Neuronal stem cell (in vitro differentiated cells): ENCODE measurements at regions not wholly inside any gene's neighbourhood (a gene's known extent, or its start where the extent isn't known, plus 50 kb on each side); places are given as distances from the start of the nearest gene placed in this dataset.

ENCODE experiments used
- DNase-seq: peaks from one replicate; pipeline ENCODE4 v3.0.0-alpha.2; 2013; ENCODE audit warnings: low spot score
- H2AFZ ChIP-seq: one replicate; pipeline ENCODE4 v1.6.1; 2013; ENCODE audit warnings: mild to moderate bottlenecking, low read length, inconsistent platforms
- H2AK5ac ChIP-seq: 2 replicates; pipeline ENCODE4 v1.6.1; 2013; ENCODE audit warnings: low read depth, mild to moderate bottlenecking, inconsistent platforms, low read length, moderate library complexity, mixed read lengths
- H2BK120ac ChIP-seq: 2 replicates; pipeline ENCODE4 v1.6.1; 2013; ENCODE audit warnings: low read depth, mild to moderate bottlenecking, inconsistent platforms, low read length, moderate library complexity, mixed read lengths
- H2BK12ac ChIP-seq: one replicate; pipeline ENCODE4 v1.6.1; 2013; ENCODE audit warnings: low read length, inconsistent platforms
- H2BK15ac ChIP-seq: 2 replicates; pipeline ENCODE4 v1.6.1; 2013; ENCODE audit warnings: mild to moderate bottlenecking, low read length, inconsistent platforms, mixed read lengths
- H2BK5ac ChIP-seq: one replicate; pipeline ENCODE4 v1.6.1; 2013; ENCODE audit warnings: inconsistent platforms, mild to moderate bottlenecking, low read length, moderate library complexity
- H3K14ac ChIP-seq: one replicate; pipeline ENCODE4 v1.6.1; 2013; ENCODE audit warnings: low read length, inconsistent platforms
- H3K18ac ChIP-seq: 2 replicates; pipeline ENCODE4 v1.6.1; 2013; ENCODE audit warnings: low read length, inconsistent platforms
- H3K23ac ChIP-seq: 2 replicates; pipeline ENCODE4 v1.6.1; 2013; ENCODE audit warnings: low read depth, mild to moderate bottlenecking, mixed read lengths, low read length, inconsistent platforms; ENCODE audit not compliant: poor library complexity
- H3K27ac ChIP-seq: replicated peaks from 3 replicates; pipeline ENCODE4 v1.5.1; 2013; ENCODE audit warnings: low read length, inconsistent platforms
- H3K27me3 ChIP-seq, 3 experiments: 2 replicates each; pipeline ENCODE4 v1.6.1; 2013; ENCODE audit warnings: low read length in 3 of 3, mild to moderate bottlenecking in 2 of 3, inconsistent platforms in 1 of 3, low read depth in 1 of 3, mixed read lengths in 1 of 3, moderate library complexity in 1 of 3; ENCODE audit not compliant: control insufficient read depth in 3 of 3, insufficient read depth in 3 of 3
- H3K36me3 ChIP-seq, 2 donors: replicated peaks in 1 of 2; 2 replicates each; pipeline ENCODE4 v1.6.1; 2013; ENCODE audit warnings: low read length in 2 of 2; ENCODE audit not compliant: control insufficient read depth in 2 of 2, insufficient read depth in 2 of 2
- H3K4ac ChIP-seq: 2 replicates; pipeline ENCODE4 v1.6.1; 2013; ENCODE audit warnings: inconsistent platforms, mild to moderate bottlenecking, low read length, moderate library complexity
- H3K4me1 ChIP-seq, 2 donors: 1 replicate in 1 of 2; 2 replicates in 1 of 2; pipeline ENCODE4 v1.6.1; 2013; ENCODE audit warnings: low read length in 2 of 2, low read depth in 1 of 2; ENCODE audit not compliant: control insufficient read depth in 2 of 2, insufficient read depth in 1 of 2
- H3K4me2 ChIP-seq: one replicate; pipeline ENCODE4 v1.6.1; 2013; ENCODE audit warnings: mild to moderate bottlenecking, low read length, inconsistent platforms; ENCODE audit not compliant: insufficient read depth, poor library complexity, severe bottlenecking
- H3K4me3 ChIP-seq, 2 donors: 2 replicates each; pipeline ENCODE4 v1.5.1; 2013; ENCODE audit warnings: low read length in 2 of 2, mild to moderate bottlenecking in 2 of 2, inconsistent platforms in 1 of 2, moderate library complexity in 1 of 2
- H3K79me1 ChIP-seq: one replicate; pipeline ENCODE4 v1.6.1; 2013; ENCODE audit warnings: low read depth, mild to moderate bottlenecking, inconsistent platforms, low read length, moderate library complexity
- H3K9ac ChIP-seq: one replicate; pipeline ENCODE4 v1.6.1; 2013; ENCODE audit warnings: mild to moderate bottlenecking, low read depth, low read length, inconsistent platforms; ENCODE audit not compliant: poor library complexity
- H3K9me3 ChIP-seq, 2 donors: replicated peaks in 1 of 2; 2 replicates each; pipeline versions ENCODE3 to v1.6.1; 2013; ENCODE audit warnings: low read length in 2 of 2, mild to moderate bottlenecking in 2 of 2, inconsistent platforms in 1 of 2, low read depth in 1 of 2, mixed read lengths in 1 of 2, moderate library complexity in 1 of 2; ENCODE audit not compliant: control insufficient read depth in 2 of 2, insufficient read depth in 1 of 2
- H4K8ac ChIP-seq: one replicate; pipeline ENCODE4 v1.6.1; 2013; ENCODE audit warnings: low read depth, mild to moderate bottlenecking, inconsistent platforms, low read length, moderate library complexity
- H4K91ac ChIP-seq: one replicate; pipeline ENCODE4 v1.6.1; 2013; ENCODE audit warnings: low read length, low read depth, mild to moderate bottlenecking, inconsistent platforms; ENCODE audit not compliant: poor library complexity
- WGBS, 2 donors: extraction: QIAGEN DNeasy Blood & Tissue Kit; methylation state at CpG; one replicate each; pipeline ENCODE4 v1.1.7; 2013; ENCODE audit warnings: missing lambda C conversion rate in 2 of 2, mixed read lengths in 1 of 2; ENCODE audit not compliant: insufficient read length in 2 of 2, insufficient replicate concordance in 1 of 2; ENCODE audit errors: extremely low coverage in 2 of 2; 5-methylcytosine and 5-hydroxymethylcytosine counted together

DNA sequence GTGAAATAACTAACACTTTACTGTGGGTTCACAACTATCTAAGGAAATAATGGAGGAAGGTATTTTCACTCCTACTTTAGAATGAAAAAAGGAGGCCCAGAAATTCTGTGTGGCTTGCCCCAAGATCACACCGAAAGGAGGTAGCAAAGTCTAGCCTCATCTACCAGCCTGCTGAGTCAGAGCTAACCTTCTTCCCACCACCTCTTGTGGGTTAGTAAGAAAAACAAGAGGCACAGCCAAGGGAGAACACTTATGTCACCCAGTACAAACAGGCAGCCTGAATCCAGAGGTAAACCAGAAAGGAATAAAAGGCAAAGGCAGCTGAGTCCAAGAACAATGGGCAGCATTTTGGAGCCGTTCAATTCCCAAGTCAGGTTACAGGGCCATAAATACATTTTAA, 91.9 kb upstream of the RASEF start:
- no peak for DNase-seq
- no peak overlapping the region for H2AFZ ChIP-seq
- H2BK15ac ChIP-seq, result no peak overlapping the region
- no peaks in the 10 kb centered on the region for H3K27me3 ChIP-seq
- no peaks in the 10 kb centered on the region for H3K36me3 ChIP-seq
- H3K4me2 ChIP-seq, result no peak overlapping the region
- H3K79me1 ChIP-seq, result no peaks in the 10 kb centered on the region
- no peak overlapping the region for H3K18ac ChIP-seq
- no peak overlapping the region for H4K8ac ChIP-seq
- no peak overlapping the region for H3K9ac ChIP-seq
- H3K4me3 ChIP-seq, result no peak overlapping the region
- H2AK5ac ChIP-seq, result no peak overlapping the region
- H3K4ac ChIP-seq, result no peak overlapping the region
- no CpG with 5 or more reads among the region's 2 CpGs for WGBS, 2 donors
- H3K9me3 ChIP-seq, result peaks cover 0 to 2% of the 10 kb centered on the region in 2 donors
- H3K14ac ChIP-seq, result no peak overlapping the region
- H2BK5ac ChIP-seq, result no peak overlapping the region
- H3K23ac ChIP-seq, result no peak overlapping the region
- H3K27ac ChIP-seq, result no peak overlapping the region
- no peak overlapping the region for H2BK120ac ChIP-seq
- no peak overlapping the region for H4K91ac ChIP-seq
- no peak overlapping the region for H2BK12ac ChIP-seq
- no peaks in the 10 kb centered on the region for H3K4me1 ChIP-seq

GRCh38 chr9:83154087-83154736, 91.3 kb upstream of the RASEF start:
- Histone ChIP-seq H3K4me1 (no peaks in the 10 kb centered on the region), H3K79me1 (no peaks in the 10 kb centered on the region), H2BK12ac (no peak overlapping the region), H4K91ac (no peak overlapping the region), H3K23ac (no peak overlapping the region), H3K18ac (no peak overlapping the region), H3K14ac (no peak overlapping the region), H3K9me3 (no peaks in the 10 kb centered on the region), H3K27ac (no peak overlapping the region), H3K36me3 (no peaks in the 10 kb centered on the region), H2AFZ (no peak overlapping the region), H3K4me2 (no peak overlapping the region), H2BK5ac (no peak overlapping the region), H3K9ac (no peak overlapping the region), H2BK15ac (no peak overlapping the region), H3K4ac (no peak overlapping the region), H2AK5ac (no peak overlapping the region), H2BK120ac (no peak overlapping the region), H3K4me3 (no peak overlapping the region), H3K27me3 (no peaks in the 10 kb centered on the region), H4K8ac (no peak overlapping the region)
- no CpG with 5 or more reads among the region's 2 CpGs for WGBS, 2 donors
- DNase-seq, result no peak

GRCh38 chr9:83153030-83153429, 90.1 kb upstream of the RASEF start:
- no peak overlapping the region for H3K4me3 ChIP-seq
- H3K27me3 ChIP-seq, result no peaks in the 10 kb centered on the region
- WGBS, 2 donors, result no CpG with 5 or more reads among the region's 2 CpGs
- no peak overlapping the region for H3K4me2 ChIP-seq
- no peak overlapping the region for H3K27ac ChIP-seq
- H3K36me3 ChIP-seq, result no peaks in the 10 kb centered on the region
- no peak overlapping the region for H2AK5ac ChIP-seq
- H3K9me3 ChIP-seq, result peaks cover 0 to 1% of the 10 kb centered on the region in 2 donors
- H3K9ac ChIP-seq, result no peak overlapping the region
- H4K8ac ChIP-seq, result no peak overlapping the region
- H4K91ac ChIP-seq, result no peak overlapping the region
- no peaks in the 10 kb centered on the region for H3K4me1 ChIP-seq
- no peak overlapping the region for H3K4ac ChIP-seq
- H3K14ac ChIP-seq, result no peak overlapping the region
- H2BK5ac ChIP-seq, result no peak overlapping the region
- no peak overlapping the region for H3K23ac ChIP-seq
- no peak overlapping the region for H2BK12ac ChIP-seq
- H2BK15ac ChIP-seq, result no peak overlapping the region
- no peak for DNase-seq
- H3K18ac ChIP-seq, result no peak overlapping the region
- no peak overlapping the region for H2AFZ ChIP-seq
- no peak overlapping the region for H2BK120ac ChIP-seq
- H3K79me1 ChIP-seq, result no peaks in the 10 kb centered on the region

DNA sequence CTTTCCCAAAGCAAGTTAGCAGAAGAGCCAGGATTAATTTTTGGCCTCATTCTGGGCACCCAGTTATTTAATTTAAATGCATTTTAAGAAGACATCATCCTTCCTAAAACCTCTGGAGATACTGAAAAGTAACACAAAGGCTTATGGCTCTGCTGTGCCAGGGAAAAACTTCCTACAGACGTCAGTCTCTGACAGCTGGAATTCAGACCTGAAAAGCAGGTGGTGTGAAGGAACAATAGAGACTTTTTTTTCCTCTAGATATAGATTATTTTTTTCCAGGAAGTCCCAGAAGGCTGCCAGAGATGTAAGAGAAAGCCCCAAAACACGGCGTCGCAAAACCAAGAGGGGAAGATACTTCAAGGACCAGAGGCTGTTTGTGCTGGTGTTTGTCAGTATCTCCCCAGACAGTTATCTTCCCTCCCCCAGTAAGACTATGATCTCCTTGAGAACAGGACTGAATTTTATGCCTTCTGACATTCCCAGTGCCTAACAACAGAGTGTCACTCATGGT, 88.7 kb upstream of the RASEF start:
- no peak overlapping the region for H4K91ac ChIP-seq
- no peaks in the 10 kb centered on the region for H3K4me1 ChIP-seq
- H4K8ac ChIP-seq, result no peak overlapping the region
- no peak overlapping the region for H3K4ac ChIP-seq
- no peak overlapping the region for H3K4me2 ChIP-seq
- no peak overlapping the region for H2AK5ac ChIP-seq
- H3K23ac ChIP-seq, result no peak overlapping the region
- H2BK5ac ChIP-seq, result no peak overlapping the region
- no peak overlapping the region for H3K9ac ChIP-seq
- no peak overlapping the region for H3K4me3 ChIP-seq
- H3K79me1 ChIP-seq, result no peaks in the 10 kb centered on the region
- H2AFZ ChIP-seq, result no peak overlapping the region
- H3K27me3 ChIP-seq, result no peaks in the 10 kb centered on the region
- no peak overlapping the region for H3K18ac ChIP-seq
- no peaks in the 10 kb centered on the region for H3K36me3 ChIP-seq
- H3K27ac ChIP-seq, result no peak overlapping the region
- DNase-seq, result no peak
- H2BK120ac ChIP-seq, result no peak overlapping the region
- no peak overlapping the region for H2BK12ac ChIP-seq
- no CpG with 5 or more reads among the region's 4 CpGs for WGBS, 2 donors
- no peak overlapping the region for H2BK15ac ChIP-seq
- H3K14ac ChIP-seq, result no peak overlapping the region
- peaks cover 0 to 4% of the 10 kb centered on the region in 2 donors for H3K9me3 ChIP-seq
